Bronchial epithelial cell (primary cell): ENCODE measurements at regions not wholly inside any gene's neighbourhood (a gene's known extent, or its start where the extent isn't known, plus 50 kb on each side); places are given as distances from the start of the nearest gene placed in this dataset.
A peak's percentile ranks its signal among the peaks of the same experiment; 100 is the strongest.

Experiments used
- DNase-seq: peaks from one replicate; pipeline ENCODE4 v3.0.0-alpha.2; 2010; ENCODE audit warnings: low read depth
- FAIRE-seq: peaks from 2 replicates; lab custom pipeline; 2011; peaks lifted over from hg19 to GRCh38; lab: Jason Lieb, UNC
- H3K27me3 ChIP-seq: 2 replicates; pipeline ENCODE4 v1.5.1; 2011; ENCODE audit warnings: low read length; ENCODE audit not compliant: control insufficient read depth, insufficient read depth
- H3K36me3 ChIP-seq: 2 replicates; pipeline ENCODE4 v1.5.1; 2011; ENCODE audit warnings: low read length; ENCODE audit not compliant: control insufficient read depth, insufficient read depth
- H3K4me3 ChIP-seq: 2 replicates; pipeline ENCODE4 v1.5.1; 2011; ENCODE audit warnings: mild to moderate bottlenecking, low read depth, low read length, control low read depth
- CTCF ChIP-seq: IDR thresholded peaks from 2 replicates; pipeline ENCODE4 v1.5.1; 2011; ENCODE audit warnings: mild to moderate bottlenecking, moderate library complexity, low read length, control low read depth, inconsistent platforms; ENCODE audit not compliant: insufficient read depth, severe bottlenecking

DNA sequence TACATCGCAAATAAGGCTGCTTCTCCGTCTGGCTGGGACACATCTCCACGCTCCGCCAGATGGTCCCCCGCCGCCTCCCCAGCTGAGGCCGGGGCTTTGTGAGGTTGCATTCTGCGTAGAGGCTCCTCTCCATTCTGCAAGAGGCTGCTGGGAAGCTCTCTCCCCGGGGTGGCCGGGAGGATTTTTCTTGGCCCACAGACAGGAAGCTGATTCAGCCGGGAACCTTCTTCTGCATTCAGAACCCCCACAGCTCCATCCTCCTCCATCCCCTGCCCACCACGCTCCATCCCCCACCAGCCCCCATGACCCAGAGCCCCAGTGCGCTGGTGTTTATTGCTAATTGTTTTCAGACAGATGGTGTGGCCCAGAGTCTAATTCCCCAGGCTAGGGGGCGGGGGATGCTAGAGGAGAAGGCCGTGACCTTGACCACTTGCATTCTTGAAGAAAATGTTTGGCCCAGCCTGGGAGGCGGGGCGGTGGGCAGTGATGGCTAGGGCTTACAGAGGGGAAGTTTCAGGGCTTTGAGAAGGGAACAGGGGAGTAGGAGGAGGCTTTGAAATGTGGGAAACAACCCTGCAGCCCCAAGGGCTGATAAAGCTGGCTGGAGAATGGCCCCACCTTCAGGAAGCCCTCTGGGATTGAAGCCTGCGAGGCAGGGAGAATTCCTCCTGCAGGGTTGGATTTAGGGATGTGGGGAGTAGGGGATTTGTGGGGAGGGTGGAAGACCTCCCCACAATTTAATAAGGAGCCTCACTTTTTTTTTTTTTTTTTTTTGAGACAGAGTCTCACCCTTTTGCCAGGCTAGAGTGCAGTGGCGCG is 88.5 kb upstream of the NCOR2 start:
- no peak for FAIRE-seq
- Histone ChIP-seq H3K4me3 (no peak overlapping the region), H3K36me3 (no peaks in the 10 kb centered on the region), H3K27me3 (no peaks in the 10 kb centered on the region)
- TF ChIP-seq CTCF, result no peak
- no peak for DNase-seq

- FAIRE-seq (no peak), DNase-seq (peak; percentile 25)
- Histone ChIP-seq H3K36me3 (no peaks in the 10 kb centered on the region), H3K27me3 (no peaks in the 10 kb centered on the region), H3K4me3 (no peak overlapping the region)
- no peak for TF ChIP-seq CTCF
Observed at GRCh38 chr12:124655048-124655697, 87.8 kb upstream of the NCOR2 start.

- no peak for TF ChIP-seq CTCF
- DNase-seq, result no peak
- H3K36me3 ChIP-seq, result no peaks in the 10 kb centered on the region
- H3K4me3 ChIP-seq, result no peak overlapping the region
- no peak for FAIRE-seq
- H3K27me3 ChIP-seq, result no peaks in the 10 kb centered on the region
Observed at GRCh38 chr12:124654666-124655047, 87.2 kb upstream of the NCOR2 start.

DNA sequence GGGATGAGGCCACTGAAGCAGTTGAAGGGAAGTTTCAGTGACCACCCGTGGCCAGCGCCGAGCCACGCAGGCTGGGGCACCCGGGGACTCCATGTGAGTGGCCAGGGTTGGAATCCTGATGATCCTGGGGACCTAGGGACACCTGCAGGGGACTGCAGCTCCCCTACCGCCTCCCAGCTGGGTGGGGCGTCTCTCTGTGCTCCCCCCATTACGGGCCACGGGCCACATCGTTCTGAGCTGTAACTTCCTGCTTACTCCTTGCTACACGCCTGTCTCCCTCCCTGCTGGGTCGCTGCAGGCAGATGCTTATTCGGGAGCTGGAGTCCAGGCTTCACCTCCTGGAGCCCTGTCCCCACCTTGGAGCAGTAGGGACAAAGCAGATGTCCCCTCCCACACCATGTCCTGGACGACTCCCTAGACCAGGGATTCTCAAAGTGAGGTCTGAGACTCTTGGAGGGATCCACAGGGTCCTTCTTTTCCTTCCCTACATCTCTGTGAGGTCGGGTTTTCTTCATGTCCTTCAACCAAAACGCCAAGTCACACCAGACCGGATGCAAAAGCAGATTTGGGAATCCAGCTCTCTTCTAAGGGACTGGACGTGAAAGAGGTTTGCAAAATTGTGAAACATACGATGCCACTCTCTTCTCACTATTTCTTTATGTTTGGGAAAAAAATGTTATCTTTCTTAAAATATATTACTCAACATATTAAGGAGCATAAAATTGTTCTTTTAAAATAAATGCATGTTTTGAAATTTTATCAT is 85.9 kb upstream of the NCOR2 start:
- no peaks in the 10 kb centered on the region for H3K36me3 ChIP-seq
- no peak for TF ChIP-seq CTCF
- no peak for FAIRE-seq
- H3K27me3 ChIP-seq, result no peaks in the 10 kb centered on the region
- H3K4me3 ChIP-seq, result no peak overlapping the region
- no peak for DNase-seq

GRCh38 chr12:124652661-124653060 is 85.2 kb upstream of the NCOR2 start:
- no peak for FAIRE-seq
- Histone ChIP-seq H3K4me3 (no peak overlapping the region), H3K36me3 (no peaks in the 10 kb centered on the region), H3K27me3 (no peaks in the 10 kb centered on the region)
- no peak for DNase-seq
- TF ChIP-seq CTCF, result no peak
